GM12874 (cell line): ENCODE measurements at regions not wholly inside any gene's neighbourhood (a gene's known extent, or its start where the extent isn't known, plus 50 kb on each side); places are given as distances from the start of the nearest gene placed in this dataset.

Experiments used
- CTCF ChIP-seq: IDR thresholded peaks from 2 replicates; pipeline ENCODE4 v1.5.1; 2011; ENCODE audit warnings: low read depth, mild to moderate bottlenecking, control low read depth, low read length, moderate library complexity; ENCODE audit not compliant: insufficient read depth

- no peak for TF ChIP-seq CTCF
Measured at GRCh38 chr3:150098621-150099020, 127.9 kb upstream of the PFN2 start.

GRCh38 chr3:150097588-150097890 lies 126.8 kb upstream of the PFN2 start:
- TF ChIP-seq CTCF = no peak

- no peak for TF ChIP-seq CTCF
Measured at GRCh38 chr3:150096700-150097587, 126.2 kb upstream of the PFN2 start.

- TF ChIP-seq CTCF = no peak
Measured at GRCh38 chr3:150094150-150094933, 123.6 kb upstream of the PFN2 start.

- TF ChIP-seq CTCF = no peak
Measured at GRCh38 chr3:150091626-150092025, 120.9 kb upstream of the PFN2 start.

GRCh38 chr3:150090877-150091276 lies 120.2 kb upstream of the PFN2 start:
- TF ChIP-seq CTCF = no peak

- no peak for TF ChIP-seq CTCF
Measured at GRCh38 chr3:150090006-150090405, 119.3 kb upstream of the PFN2 start.
